ENCODE measurements at regions not wholly inside any gene's neighbourhood (a gene's known extent, or its start where the extent isn't known, plus 50 kb on each side); places are given as distances from the start of the nearest gene placed in this dataset.

DNA sequence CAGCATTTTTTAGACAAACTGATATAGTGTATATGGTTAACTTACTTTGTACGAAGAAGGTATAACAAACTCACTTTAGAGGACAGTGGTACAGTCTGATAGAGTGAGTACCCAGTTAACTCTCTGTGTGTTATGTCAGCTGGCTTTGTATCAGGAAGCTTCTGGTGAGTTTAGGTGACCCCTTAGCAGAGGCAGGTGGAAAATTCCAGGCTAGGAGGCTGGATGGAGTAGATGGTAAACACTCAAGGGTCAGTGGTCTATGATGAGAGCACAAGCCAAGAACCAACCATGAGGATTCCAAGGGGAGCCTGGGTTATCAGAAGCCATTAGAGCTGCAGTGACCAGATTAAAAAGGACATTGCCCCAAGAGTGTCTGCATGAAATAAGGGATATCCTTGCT, 227.3 kb upstream of the CENPE start:
- intact Hi-C loops (cut with micrococcal nuclease; ENCODE audit: unreplicated experiment): no loop called here
- peak; percentile 68 for ATAC-seq
- Histone ChIP-seq H4K20me1 (ENCODE audit: insufficient read depth, low read length) (no peaks in the 10 kb centered on the region), H2AFZ (ENCODE audit: low read length) (no peak overlapping the region), H3K79me2 (ENCODE audit: insufficient read depth, low read length) (no peaks in the 10 kb centered on the region), H3K4me3 (replicated peaks in 1 of 3; ENCODE audit: insufficient read depth in 1 of 3, low read depth in 2 of 3, low read length in 3 of 3) (no peak overlapping the region), H3K4me1 (ENCODE audit: insufficient read depth, low read length) (peaks cover 14% of the 10 kb centered on the region), H3K9me3 (ENCODE audit: low read length) (no peaks in the 10 kb centered on the region), H3K27me3 (ENCODE audit: control insufficient read depth in 1 of 2, insufficient read depth in 2 of 2, low read length in 2 of 2) (no peaks in the 10 kb centered on the region), H3K27ac (ENCODE audit: extremely low read length, insufficient read depth, low read length) (no peak overlapping the region), H3K9ac (ENCODE audit: insufficient read depth, low read depth, low read length) (no peak overlapping the region), H3K4me2 (ENCODE audit: low read depth, low read length) (peak overlapping the region; percentile 2; the same call in 1 of the 2 replicates), H3K36me3 (replicated peaks in 1 of 2; ENCODE audit: control insufficient read depth in 1 of 2, insufficient read depth in 2 of 2, low read length in 2 of 2) (no peaks in the 10 kb centered on the region)
- POLR2A ChIA-PET: no interaction called here
- whole genome bisulfite sequencing (ENCODE audit: low lambda C conversion rate): 18% methylated on average over 1 of the region's 1 CpG
- in situ Hi-C loops (cut with HindIII; ENCODE audit: extremely low pct_ligation_motif_present, low pct_unique_long_range_greater_than_20kb): no loop called here
- CTCF ChIA-PET (ENCODE audit: low intra/inter-chr PET ratio, low total read pairs): no interaction called here
- no TSS peak for BruUV-seq (replicated peaks)
- no peak for FAIRE-seq
- DNase-seq (ENCODE audit: low spot score): peak; percentile 4
- TF ChIP-seq KMT2B (CRISPR knock-in tag; IDR thresholded peaks at IDR 0.05): no peak
- no peak for TF ChIP-seq FOSL2 (CRISPR knock-in tag; IDR thresholded peaks at IDR 0.05)
- no peak for TF ChIP-seq ZNF550 (CRISPR knock-in tag; IDR thresholded peaks at IDR 0.05; ENCODE audit: borderline replicate concordance)
- TF ChIP-seq, protein P1, sequence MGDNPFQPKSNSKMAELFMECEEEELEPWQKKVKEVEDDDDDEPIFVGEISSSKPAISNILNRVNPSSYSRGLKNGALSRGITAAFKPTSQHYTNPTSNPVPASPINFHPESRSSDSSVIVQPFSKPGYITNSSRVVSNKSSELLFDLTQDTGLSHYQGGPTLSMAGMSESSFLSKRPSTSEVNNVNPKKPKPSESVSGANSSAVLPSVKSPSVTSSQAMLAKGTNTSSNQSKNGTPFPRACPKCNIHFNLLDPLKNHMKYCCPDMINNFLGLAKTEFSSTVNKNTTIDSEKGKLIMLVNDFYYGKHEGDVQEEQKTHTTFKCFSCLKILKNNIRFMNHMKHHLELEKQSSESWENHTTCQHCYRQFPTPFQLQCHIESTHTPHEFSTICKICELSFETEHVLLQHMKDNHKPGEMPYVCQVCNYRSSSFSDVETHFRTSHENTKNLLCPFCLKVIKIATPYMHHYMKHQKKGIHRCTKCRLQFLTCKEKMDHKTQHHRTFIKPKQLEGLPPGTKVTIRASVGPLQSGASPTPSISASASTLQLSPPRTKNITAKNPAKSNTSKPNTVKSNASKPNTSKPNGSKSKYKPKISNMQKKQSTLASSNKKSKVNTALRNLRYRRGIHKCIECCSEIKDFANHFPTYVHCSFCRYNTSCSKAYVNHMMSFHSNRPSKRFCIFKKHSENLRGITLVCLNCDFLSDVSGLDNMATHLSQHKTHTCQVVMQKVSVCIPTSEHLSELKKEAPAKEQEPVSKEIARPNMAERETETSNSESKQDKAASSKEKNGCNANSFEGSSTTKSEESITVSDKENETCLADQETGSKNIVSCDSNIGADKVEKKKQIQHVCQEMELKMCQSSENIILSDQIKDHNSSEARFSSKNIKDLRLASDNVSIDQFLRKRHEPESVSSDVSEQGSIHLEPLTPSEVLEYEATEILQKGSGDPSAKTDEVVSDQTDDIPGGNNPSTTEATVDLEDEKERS (CRISPR knock-in tag; IDR thresholded peaks at IDR 0.05): no peak
- TF ChIP-seq CEBPG (CRISPR knock-in tag; IDR thresholded peaks at IDR 0.05): no peak
- no peak for TF ChIP-seq ZSCAN25 (CRISPR knock-in tag; IDR thresholded peaks at IDR 0.05)
- no peak for TF ChIP-seq NFE2L1 (CRISPR knock-in tag; IDR thresholded peaks at IDR 0.05; ENCODE audit: borderline replicate concordance)
- TF ChIP-seq, protein P2, sequence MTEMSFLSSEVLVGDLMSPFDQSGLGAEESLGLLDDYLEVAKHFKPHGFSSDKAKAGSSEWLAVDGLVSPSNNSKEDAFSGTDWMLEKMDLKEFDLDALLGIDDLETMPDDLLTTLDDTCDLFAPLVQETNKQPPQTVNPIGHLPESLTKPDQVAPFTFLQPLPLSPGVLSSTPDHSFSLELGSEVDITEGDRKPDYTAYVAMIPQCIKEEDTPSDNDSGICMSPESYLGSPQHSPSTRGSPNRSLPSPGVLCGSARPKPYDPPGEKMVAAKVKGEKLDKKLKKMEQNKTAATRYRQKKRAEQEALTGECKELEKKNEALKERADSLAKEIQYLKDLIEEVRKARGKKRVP (CRISPR knock-in tag; IDR thresholded peaks at IDR 0.05): no peak
- no peak for TF ChIP-seq ZNF547 (CRISPR knock-in tag; IDR thresholded peaks at IDR 0.05)
- TF ChIP-seq ZNF251 (CRISPR knock-in tag; IDR thresholded peaks at IDR 0.05): no peak
- no peak for TF ChIP-seq SRF (IDR thresholded peaks at IDR 0.05; ENCODE audit: low read depth, low read length)
- TF ChIP-seq, protein P3, sequence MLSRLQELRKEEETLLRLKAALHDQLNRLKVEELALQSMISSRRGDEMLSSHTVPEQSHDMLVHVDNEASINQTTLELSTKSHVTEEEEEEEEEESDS (CRISPR knock-in tag; IDR thresholded peaks at IDR 0.05; ENCODE audit: borderline replicate concordance): no peak
- no peak for TF ChIP-seq NR3C1 (CRISPR knock-in tag; IDR thresholded peaks at IDR 0.05)
- no peak for TF ChIP-seq TSC22D2 (CRISPR knock-in tag; IDR thresholded peaks at IDR 0.05; ENCODE audit: borderline replicate concordance)
- TF ChIP-seq, protein P4, sequence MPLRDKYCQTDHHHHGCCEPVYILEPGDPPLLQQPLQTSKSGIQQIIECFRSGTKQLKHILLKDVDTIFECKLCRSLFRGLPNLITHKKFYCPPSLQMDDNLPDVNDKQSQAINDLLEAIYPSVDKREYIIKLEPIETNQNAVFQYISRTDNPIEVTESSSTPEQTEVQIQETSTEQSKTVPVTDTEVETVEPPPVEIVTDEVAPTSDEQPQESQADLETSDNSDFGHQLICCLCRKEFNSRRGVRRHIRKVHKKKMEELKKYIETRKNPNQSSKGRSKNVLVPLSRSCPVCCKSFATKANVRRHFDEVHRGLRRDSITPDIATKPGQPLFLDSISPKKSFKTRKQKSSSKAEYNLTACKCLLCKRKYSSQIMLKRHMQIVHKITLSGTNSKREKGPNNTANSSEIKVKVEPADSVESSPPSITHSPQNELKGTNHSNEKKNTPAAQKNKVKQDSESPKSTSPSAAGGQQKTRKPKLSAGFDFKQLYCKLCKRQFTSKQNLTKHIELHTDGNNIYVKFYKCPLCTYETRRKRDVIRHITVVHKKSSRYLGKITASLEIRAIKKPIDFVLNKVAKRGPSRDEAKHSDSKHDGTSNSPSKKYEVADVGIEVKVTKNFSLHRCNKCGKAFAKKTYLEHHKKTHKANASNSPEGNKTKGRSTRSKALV (CRISPR knock-in tag; IDR thresholded peaks at IDR 0.05): no peak
- TF ChIP-seq, protein P5, sequence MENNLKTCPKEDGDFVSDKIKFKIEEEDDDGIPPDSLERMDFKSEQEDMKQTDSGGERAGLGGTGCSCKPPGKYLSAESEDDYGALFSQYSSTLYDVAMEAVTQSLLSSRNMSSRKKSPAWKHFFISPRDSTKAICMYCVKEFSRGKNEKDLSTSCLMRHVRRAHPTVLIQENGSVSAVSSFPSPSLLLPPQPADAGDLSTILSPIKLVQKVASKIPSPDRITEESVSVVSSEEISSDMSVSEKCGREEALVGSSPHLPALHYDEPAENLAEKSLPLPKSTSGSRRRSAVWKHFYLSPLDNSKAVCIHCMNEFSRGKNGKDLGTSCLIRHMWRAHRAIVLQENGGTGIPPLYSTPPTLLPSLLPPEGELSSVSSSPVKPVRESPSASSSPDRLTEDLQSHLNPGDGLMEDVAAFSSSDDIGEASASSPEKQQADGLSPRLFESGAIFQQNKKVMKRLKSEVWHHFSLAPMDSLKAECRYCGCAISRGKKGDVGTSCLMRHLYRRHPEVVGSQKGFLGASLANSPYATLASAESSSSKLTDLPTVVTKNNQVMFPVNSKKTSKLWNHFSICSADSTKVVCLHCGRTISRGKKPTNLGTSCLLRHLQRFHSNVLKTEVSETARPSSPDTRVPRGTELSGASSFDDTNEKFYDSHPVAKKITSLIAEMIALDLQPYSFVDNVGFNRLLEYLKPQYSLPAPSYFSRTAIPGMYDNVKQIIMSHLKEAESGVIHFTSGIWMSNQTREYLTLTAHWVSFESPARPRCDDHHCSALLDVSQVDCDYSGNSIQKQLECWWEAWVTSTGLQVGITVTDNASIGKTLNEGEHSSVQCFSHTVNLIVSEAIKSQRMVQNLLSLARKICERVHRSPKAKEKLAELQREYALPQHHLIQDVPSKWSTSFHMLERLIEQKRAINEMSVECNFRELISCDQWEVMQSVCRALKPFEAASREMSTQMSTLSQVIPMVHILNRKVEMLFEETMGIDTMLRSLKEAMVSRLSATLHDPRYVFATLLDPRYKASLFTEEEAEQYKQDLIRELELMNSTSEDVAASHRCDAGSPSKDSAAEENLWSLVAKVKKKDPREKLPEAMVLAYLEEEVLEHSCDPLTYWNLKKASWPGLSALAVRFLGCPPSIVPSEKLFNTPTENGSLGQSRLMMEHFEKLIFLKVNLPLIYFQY (CRISPR knock-in tag; IDR thresholded peaks at IDR 0.05; ENCODE audit: borderline replicate concordance): no peak
- TF ChIP-seq ZZZ3 (CRISPR knock-in tag; IDR thresholded peaks at IDR 0.05; ENCODE audit: borderline replicate concordance): no peak

All from HepG2 (cell line).